ENCODE measurements at regions not wholly inside any gene's neighbourhood (a gene's known extent, or its start where the extent isn't known, plus 50 kb on each side); places are given as distances from the start of the nearest gene placed in this dataset.

DNA sequence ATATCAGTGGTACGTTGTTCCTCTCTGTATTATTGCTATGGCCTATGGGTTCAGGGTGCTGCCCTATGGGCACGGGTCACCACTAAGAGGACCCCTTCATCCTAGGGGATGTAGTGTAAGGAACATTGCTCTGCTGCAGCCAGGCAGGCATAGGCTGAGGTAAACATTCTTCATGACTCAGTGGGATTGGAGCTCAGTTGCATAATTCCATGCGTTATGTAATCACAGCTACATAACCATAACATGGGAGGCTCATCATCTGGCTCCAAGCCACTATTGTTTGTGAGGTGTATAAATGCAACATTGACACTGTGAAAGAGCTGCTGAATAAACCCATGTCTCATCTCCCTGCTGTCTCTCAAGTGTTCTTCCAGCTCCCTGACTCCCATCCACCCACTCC, 375.2 kb downstream of the MAGEE1 start:
- CTCF ChIA-PET: interaction anchor here (0.8 kb wide), 1 partner anchor 9 kb away, joined by 3 read pairs; no protein-coding TSS in a partner anchor
- Histone ChIP-seq H3K4me1 (ENCODE audit: control insufficient read depth, insufficient read depth, low read length) (no peaks in the 10 kb centered on the region), H3K27ac (ENCODE audit: extremely low read depth, low read depth, low read length) (no peak overlapping the region), H3K9me3 (ENCODE audit: control insufficient read depth, insufficient read depth, low read depth, low read length) (0 out of 2 replicates have a peak, but pooled peaks cover 2% of the 10 kb centered on the region), H3K36me3 (ENCODE audit: control insufficient read depth in 2 of 2, insufficient read depth in 1 of 2, low read length in 2 of 2) (no peaks in the 10 kb centered on the region), H3K4me3 (ENCODE audit: low read depth, low read length) (no peak overlapping the region)
- TF ChIP-seq ZNF121 (tag by site-specific recombination; IDR thresholded peaks at IDR 0.05) (no peak), ZFP3 (tag by site-specific recombination; IDR thresholded peaks at IDR 0.05; ENCODE audit: low read depth) (no peak), ZNF677 (tag by site-specific recombination; IDR thresholded peaks at IDR 0.05) (no peak), ZNF174 (tag by site-specific recombination; IDR thresholded peaks at IDR 0.05) (no peak), ZNF324 (tag by site-specific recombination; IDR thresholded peaks at IDR 0.05) (no peak), GLIS1 (tag by site-specific recombination; IDR thresholded peaks at IDR 0.05) (no peak), ZNF621 (tag by site-specific recombination; IDR thresholded peaks at IDR 0.05) (no peak), ZNF571 (tag by site-specific recombination; IDR thresholded peaks at IDR 0.05) (no peak), SALL2 (tag by site-specific recombination; IDR thresholded peaks at IDR 0.05; ENCODE audit: borderline replicate concordance) (no peak), IKZF3 (tag by site-specific recombination; IDR thresholded peaks at IDR 0.05) (no peak), WT1 (tag by site-specific recombination; IDR thresholded peaks at IDR 0.05) (no peak), ZNF266 (tag by site-specific recombination; IDR thresholded peaks at IDR 0.05; ENCODE audit: low read depth) (no peak), GFI1B (tag by site-specific recombination; IDR thresholded peaks at IDR 0.05) (no peak)
- TF ChIP-seq, protein P1, sequence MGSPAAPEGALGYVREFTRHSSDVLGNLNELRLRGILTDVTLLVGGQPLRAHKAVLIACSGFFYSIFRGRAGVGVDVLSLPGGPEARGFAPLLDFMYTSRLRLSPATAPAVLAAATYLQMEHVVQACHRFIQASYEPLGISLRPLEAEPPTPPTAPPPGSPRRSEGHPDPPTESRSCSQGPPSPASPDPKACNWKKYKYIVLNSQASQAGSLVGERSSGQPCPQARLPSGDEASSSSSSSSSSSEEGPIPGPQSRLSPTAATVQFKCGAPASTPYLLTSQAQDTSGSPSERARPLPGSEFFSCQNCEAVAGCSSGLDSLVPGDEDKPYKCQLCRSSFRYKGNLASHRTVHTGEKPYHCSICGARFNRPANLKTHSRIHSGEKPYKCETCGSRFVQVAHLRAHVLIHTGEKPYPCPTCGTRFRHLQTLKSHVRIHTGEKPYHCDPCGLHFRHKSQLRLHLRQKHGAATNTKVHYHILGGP (tag by site-specific recombination; IDR thresholded peaks at IDR 0.05): no peak
- TF ChIP-seq, protein P2, sequence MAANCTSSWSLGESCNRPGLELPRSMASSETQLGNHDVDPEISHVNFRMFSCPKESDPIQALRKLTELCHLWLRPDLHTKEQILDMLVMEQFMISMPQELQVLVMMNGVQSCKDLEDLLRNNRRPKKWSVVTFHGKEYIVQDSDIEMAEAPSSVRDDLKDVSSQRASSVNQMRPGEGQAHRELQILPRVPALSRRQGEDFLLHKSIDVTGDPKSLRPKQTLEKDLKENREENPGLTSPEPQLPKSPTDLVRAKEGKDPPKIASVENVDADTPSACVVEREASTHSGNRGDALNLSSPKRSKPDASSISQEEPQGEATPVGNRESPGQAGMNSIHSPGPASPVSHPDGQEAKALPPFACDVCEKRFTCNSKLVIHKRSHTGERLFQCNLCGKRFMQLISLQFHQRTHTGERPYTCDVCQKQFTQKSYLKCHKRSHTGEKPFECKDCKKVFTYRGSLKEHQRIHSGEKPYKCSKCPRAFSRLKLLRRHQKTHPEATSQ (tag by site-specific recombination; IDR thresholded peaks at IDR 0.05): no peak
- TF ChIP-seq, protein P3, sequence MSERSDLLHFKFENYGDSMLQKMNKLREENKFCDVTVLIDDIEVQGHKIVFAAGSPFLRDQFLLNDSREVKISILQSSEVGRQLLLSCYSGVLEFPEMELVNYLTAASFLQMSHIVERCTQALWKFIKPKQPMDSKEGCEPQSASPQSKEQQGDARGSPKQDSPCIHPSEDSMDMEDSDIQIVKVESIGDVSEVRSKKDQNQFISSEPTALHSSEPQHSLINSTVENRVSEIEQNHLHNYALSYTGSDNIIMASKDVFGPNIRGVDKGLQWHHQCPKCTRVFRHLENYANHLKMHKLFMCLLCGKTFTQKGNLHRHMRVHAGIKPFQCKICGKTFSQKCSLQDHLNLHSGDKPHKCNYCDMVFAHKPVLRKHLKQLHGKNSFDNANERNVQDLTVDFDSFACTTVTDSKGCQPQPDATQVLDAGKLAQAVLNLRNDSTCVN (tag by site-specific recombination; optimal IDR thresholded peaks at IDR 0.05): no peak
- TF ChIP-seq, protein P4, sequence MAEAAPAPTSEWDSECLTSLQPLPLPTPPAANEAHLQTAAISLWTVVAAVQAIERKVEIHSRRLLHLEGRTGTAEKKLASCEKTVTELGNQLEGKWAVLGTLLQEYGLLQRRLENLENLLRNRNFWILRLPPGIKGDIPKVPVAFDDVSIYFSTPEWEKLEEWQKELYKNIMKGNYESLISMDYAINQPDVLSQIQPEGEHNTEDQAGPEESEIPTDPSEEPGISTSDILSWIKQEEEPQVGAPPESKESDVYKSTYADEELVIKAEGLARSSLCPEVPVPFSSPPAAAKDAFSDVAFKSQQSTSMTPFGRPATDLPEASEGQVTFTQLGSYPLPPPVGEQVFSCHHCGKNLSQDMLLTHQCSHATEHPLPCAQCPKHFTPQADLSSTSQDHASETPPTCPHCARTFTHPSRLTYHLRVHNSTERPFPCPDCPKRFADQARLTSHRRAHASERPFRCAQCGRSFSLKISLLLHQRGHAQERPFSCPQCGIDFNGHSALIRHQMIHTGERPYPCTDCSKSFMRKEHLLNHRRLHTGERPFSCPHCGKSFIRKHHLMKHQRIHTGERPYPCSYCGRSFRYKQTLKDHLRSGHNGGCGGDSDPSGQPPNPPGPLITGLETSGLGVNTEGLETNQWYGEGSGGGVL (tag by site-specific recombination; IDR thresholded peaks at IDR 0.05): no peak
- TF ChIP-seq, protein P5, sequence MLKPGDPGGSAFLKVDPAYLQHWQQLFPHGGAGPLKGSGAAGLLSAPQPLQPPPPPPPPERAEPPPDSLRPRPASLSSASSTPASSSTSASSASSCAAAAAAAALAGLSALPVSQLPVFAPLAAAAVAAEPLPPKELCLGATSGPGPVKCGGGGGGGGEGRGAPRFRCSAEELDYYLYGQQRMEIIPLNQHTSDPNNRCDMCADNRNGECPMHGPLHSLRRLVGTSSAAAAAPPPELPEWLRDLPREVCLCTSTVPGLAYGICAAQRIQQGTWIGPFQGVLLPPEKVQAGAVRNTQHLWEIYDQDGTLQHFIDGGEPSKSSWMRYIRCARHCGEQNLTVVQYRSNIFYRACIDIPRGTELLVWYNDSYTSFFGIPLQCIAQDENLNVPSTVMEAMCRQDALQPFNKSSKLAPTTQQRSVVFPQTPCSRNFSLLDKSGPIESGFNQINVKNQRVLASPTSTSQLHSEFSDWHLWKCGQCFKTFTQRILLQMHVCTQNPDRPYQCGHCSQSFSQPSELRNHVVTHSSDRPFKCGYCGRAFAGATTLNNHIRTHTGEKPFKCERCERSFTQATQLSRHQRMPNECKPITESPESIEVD (tag by site-specific recombination; IDR thresholded peaks at IDR 0.05): no peak
- POLR2A ChIA-PET: no interaction called here

DNA sequence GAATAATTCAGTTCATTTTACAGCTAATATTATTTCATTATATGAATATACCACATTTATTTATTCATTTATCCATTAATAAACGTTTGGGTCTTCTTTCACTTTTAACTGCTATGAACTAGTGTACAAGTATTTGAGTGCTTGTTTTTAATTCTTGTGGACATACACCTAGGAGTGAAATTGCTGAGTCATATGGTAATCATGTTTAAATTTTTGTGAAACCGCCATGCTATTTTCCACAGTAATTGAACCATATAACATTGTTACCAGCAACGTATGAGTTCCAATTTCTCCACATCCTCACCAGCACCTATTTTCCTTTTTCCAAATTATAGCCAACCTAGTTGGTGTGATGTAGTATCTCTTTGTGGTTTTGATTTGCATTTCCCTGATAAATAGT, 388.2 kb downstream of the MAGEE1 start:
- Histone ChIP-seq H3K27ac (ENCODE audit: extremely low read depth, low read depth, low read length) (no peak overlapping the region), H3K9me3 (ENCODE audit: control insufficient read depth, insufficient read depth, low read depth, low read length) (no peaks in the 10 kb centered on the region), H3K36me3 (ENCODE audit: control insufficient read depth in 2 of 2, insufficient read depth in 1 of 2, low read length in 2 of 2) (no peaks in the 10 kb centered on the region), H3K4me3 (ENCODE audit: low read depth, low read length) (no peak overlapping the region), H3K4me1 (ENCODE audit: control insufficient read depth, insufficient read depth, low read length) (no peaks in the 10 kb centered on the region)
- ChIA-PET CTCF (no interaction called here), POLR2A (no interaction called here)
- TF ChIP-seq ZNF596 (tag by site-specific recombination; IDR thresholded peaks at IDR 0.05): no peak
- TF ChIP-seq TCF7L2 (IDR thresholded peaks at IDR 0.05; ENCODE audit: borderline replicate concordance, low read depth, low read length): no peak
- no peak for TF ChIP-seq ZNF610 (tag by site-specific recombination; IDR thresholded peaks at IDR 0.05; ENCODE audit: borderline replicate concordance)
- no peak for TF ChIP-seq SETDB1 (IDR thresholded peaks at IDR 0.05; ENCODE audit: insufficient read length, low read length)
- TF ChIP-seq ZNF175 (tag by site-specific recombination; IDR thresholded peaks at IDR 0.05): no peak
- TF ChIP-seq REPIN1 (tag by site-specific recombination; IDR thresholded peaks at IDR 0.05; ENCODE audit: low read depth): no peak
- no peak for TF ChIP-seq MEIS1 (CRISPR knock-in tag; IDR thresholded peaks at IDR 0.05; ENCODE audit: borderline replicate concordance)
- no peak for TF ChIP-seq ZNF707 (tag by site-specific recombination; IDR thresholded peaks at IDR 0.05)
- no peak for TF ChIP-seq ZNF248 (tag by site-specific recombination; IDR thresholded peaks at IDR 0.05)
- TF ChIP-seq BCL11B (tag by site-specific recombination; IDR thresholded peaks at IDR 0.05; ENCODE audit: low read depth): no peak
- no peak for TF ChIP-seq ZNF514 (tag by site-specific recombination; IDR thresholded peaks at IDR 0.05)
